Choroid plexus epithelial cell (primary cell): ENCODE measurements at regions not wholly inside any gene's neighbourhood (a gene's known extent, or its start where the extent isn't known, plus 50 kb on each side); places are given as distances from the start of the nearest gene placed in this dataset.

Source experiments
- DNase-seq: peaks from one replicate; pipeline ENCODE4 v3.0.0-alpha.2; 2010; ENCODE audit warnings: low read depth
- H3K4me3 ChIP-seq: 2 replicates; pipeline ENCODE4 v1.5.1; 2011; ENCODE audit warnings: low read depth, mild to moderate bottlenecking, control low read depth, low read length, moderate library complexity
- TF ChIP-seq, protein P1 (sequence below): conservative IDR thresholded peaks from 2 replicates; pipeline ENCODE4 v1.5.1; 2011; ENCODE audit warnings: low read depth, mild to moderate bottlenecking, control low read depth, inconsistent platforms, low read length, moderate library complexity

DNA sequence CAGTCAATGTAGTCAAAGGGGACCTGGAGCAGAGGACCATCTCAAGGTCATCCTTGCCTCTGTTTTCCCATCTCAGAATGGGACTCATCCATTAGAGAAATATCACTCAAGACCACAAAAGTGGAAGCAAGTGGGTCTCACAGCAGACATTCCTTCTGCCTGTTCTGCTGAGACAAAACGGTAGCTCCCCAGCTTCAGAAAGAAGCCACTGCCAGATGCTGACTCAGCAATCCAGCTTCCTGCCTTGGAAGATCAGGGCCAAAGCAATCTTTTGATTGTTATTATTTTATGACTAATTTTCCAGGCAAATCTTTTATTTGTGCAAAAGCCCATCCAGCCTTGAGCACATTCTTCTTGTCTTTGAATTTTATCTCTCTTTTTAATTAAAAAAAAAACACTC lies 86.8 kb downstream of the CCT6B start:
- no peak for DNase-seq
- TF ChIP-seq, protein P1, sequence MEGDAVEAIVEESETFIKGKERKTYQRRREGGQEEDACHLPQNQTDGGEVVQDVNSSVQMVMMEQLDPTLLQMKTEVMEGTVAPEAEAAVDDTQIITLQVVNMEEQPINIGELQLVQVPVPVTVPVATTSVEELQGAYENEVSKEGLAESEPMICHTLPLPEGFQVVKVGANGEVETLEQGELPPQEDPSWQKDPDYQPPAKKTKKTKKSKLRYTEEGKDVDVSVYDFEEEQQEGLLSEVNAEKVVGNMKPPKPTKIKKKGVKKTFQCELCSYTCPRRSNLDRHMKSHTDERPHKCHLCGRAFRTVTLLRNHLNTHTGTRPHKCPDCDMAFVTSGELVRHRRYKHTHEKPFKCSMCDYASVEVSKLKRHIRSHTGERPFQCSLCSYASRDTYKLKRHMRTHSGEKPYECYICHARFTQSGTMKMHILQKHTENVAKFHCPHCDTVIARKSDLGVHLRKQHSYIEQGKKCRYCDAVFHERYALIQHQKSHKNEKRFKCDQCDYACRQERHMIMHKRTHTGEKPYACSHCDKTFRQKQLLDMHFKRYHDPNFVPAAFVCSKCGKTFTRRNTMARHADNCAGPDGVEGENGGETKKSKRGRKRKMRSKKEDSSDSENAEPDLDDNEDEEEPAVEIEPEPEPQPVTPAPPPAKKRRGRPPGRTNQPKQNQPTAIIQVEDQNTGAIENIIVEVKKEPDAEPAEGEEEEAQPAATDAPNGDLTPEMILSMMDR = no peak
- no peak overlapping the region for H3K4me3 ChIP-seq

DNA sequence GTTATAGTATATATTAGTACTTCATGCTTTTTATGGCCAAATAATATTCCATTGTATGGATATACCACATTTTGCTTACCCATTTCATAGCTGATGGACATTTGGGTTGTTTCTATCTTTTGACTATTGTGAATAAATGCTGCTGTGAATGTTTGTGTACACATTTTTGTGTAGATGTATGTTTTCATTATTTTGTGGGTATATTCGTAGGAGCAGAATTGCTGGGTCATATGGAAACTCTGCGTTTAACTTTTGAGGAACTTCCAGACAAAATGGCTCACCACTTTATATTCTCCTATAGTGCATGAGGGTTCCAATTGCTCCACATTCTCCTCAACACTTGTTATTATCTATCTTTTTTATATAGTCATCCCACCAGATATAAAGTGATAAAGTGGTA lies 88.6 kb downstream of the CCT6B start:
- no peak for DNase-seq
- TF ChIP-seq, protein P1 = no peak
- H3K4me3 ChIP-seq = no peak overlapping the region

DNA sequence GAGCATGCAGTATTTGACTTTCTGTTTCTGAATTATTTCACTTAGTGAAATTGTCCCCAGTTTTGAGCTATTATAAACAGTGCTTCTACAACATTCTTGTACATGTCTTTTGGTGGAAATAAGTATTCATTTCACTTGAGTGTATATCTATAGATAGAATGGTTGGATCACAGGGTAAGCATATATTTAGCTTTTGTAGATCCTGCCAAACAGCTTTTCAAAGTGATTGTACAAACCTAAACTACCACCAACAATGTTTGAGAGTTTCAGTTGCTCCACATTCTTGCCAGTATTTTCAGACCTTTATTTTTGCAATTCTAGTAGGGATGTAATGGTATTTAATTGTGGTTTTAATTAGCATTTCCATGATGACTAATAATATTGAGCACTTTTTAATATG lies 91.6 kb downstream of the CCT6B start:
- DNase-seq = no peak
- TF ChIP-seq, protein P1 = no peak
- H3K4me3 ChIP-seq = no peak overlapping the region

DNA sequence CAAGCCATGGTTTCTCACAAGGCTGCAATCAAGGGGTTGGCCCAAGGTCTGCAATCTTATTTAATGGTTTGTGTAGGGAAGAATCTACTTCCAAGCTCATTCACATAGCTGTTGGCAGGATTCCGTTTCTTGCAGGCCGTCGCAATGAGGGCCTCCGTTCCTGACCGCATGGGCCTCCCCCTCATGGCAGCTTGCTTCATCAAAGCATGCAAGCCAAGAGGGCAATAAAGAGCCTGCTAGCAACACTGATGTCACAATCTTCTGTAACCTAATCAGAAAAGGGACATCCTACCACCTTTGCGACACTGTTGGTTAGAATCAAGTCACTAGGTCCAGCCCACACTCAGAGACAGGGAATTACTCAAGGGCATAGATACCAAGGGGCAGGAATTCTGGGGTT lies 95.5 kb downstream of the CCT6B start:
- DNase-seq = no peak

DNA sequence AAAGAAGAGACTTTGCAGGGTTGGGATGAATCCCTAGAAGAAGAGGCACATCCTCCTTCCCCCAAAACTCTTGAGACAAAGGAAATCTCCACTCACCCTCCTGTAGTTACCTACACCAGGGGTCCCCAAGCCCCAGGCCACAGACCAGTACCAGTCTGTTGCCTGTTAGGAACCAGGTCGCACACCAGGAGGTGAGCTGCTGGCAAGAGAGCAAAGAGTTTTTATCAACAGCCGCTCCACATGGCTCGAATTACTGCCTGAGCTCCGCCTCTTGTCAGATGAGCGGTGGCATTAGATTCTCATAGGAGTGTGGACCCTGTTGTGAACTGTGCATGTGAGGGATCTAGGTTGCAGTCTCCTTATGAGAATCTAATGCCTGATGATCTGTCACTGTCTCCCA lies 98.9 kb downstream of the CCT6B start:
- DNase-seq = no peak
- TF ChIP-seq, protein P1 = no peak
- H3K4me3 ChIP-seq = no peak overlapping the region

More for the DNA sequence above, 95.5 kb downstream of the CCT6B start:
- TF ChIP-seq, protein P1 = no peak
- no peak overlapping the region for H3K4me3 ChIP-seq

DNA sequence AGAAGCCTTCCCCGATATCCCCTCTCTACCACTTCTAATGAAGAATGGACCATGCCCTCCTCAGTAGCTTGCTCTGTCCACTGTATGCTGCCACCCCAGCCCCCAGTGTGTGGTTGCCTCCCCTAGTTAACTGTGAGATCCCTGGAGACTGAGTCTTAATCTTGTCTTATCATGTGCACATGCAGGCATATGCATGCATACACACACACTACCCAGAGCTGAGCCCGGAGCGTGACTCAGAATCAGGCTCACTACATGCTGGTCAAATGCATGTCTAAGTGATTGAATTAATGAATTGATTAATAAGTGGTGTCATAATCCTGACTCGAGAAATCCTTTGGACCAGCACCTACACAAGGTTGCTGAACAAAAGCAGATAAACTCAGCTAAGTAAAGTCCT lies 99.4 kb downstream of the CCT6B start:
- DNase-seq = no peak
- TF ChIP-seq, protein P1 = no peak
- no peak overlapping the region for H3K4me3 ChIP-seq

DNA sequence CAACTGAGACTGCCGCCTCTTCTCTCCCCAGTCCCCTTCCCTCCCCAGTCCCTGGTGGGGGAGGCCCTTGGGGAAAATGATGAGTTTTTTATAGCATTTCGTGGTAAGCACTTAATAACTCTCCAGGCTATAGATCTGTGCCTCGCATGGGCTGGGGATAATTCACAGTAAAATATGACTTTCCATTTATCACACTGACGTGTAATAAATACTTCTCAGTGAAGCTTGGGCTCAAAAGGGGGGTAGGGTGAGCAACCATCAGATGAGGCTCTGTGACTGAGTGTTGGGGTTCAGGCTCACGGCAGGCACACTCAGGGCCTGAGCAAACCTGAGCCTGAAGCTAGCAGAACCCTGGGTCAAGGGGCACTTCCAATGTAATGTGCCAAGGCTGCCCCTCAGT lies 101.6 kb downstream of the CCT6B start:
- no peak overlapping the region for H3K4me3 ChIP-seq
- DNase-seq = no peak
- TF ChIP-seq, protein P1 = no peak
